22Rv1 (cell line): ENCODE measurements at regions not wholly inside any gene's neighbourhood (a gene's known extent, or its start where the extent isn't known, plus 50 kb on each side); places are given as distances from the start of the nearest gene placed in this dataset.

ENCODE experiments used
- H3K27ac ChIP-seq: fragments of 450-650 bp; 2 replicates; pipeline ENCODE4 v1.5.1; 2017
- CTCF ChIP-seq: fragments of 450-650 bp; IDR thresholded peaks from 2 replicates; pipeline ENCODE4 v1.5.1; 2017; ENCODE audit warnings: mild to moderate bottlenecking
- ZFX ChIP-seq: fragments of 450-650 bp; IDR thresholded peaks from 2 replicates; pipeline ENCODE4 v1.6.1; 2017; ENCODE audit warnings: antibody characterized with exemption, borderline replicate concordance

GRCh38 chr18:54080858-54081257 lies 143.6 kb downstream of the MBD2 start:
- H3K27ac ChIP-seq: no peak overlapping the region
- TF ChIP-seq CTCF: no peak
- no peak for TF ChIP-seq ZFX

DNA sequence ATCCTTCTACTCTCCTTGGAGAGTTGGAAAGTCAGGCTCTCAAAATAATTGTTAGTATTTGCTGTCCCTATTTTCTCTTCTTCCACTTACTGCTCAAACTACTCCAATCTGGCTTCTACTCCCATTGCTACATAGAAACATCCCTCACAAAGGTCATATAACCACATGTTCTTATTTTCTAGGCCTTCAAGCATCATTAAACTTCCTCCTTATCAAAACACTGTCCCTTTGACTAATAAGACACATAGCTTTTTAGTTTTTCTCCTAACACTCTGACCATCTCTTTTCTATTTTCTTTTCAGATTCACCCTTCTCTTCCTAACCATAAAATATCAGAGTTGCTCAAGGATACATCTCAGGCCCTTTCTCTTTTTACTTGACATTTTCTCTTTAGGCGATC lies 148.3 kb downstream of the MBD2 start:
- no peak overlapping the region for H3K27ac ChIP-seq
- TF ChIP-seq ZFX (no peak), CTCF (no peak)

- no peak overlapping the region for H3K27ac ChIP-seq
- TF ChIP-seq ZFX: no peak
- TF ChIP-seq CTCF: no peak
Measured at GRCh38 chr18:54075689-54076088, 148.8 kb downstream of the MBD2 start.

GRCh38 chr18:54069729-54070128 lies 154.7 kb downstream of the MBD2 start:
- H3K27ac ChIP-seq: no peak overlapping the region
- TF ChIP-seq CTCF: no peak
- TF ChIP-seq ZFX: no peak

DNA sequence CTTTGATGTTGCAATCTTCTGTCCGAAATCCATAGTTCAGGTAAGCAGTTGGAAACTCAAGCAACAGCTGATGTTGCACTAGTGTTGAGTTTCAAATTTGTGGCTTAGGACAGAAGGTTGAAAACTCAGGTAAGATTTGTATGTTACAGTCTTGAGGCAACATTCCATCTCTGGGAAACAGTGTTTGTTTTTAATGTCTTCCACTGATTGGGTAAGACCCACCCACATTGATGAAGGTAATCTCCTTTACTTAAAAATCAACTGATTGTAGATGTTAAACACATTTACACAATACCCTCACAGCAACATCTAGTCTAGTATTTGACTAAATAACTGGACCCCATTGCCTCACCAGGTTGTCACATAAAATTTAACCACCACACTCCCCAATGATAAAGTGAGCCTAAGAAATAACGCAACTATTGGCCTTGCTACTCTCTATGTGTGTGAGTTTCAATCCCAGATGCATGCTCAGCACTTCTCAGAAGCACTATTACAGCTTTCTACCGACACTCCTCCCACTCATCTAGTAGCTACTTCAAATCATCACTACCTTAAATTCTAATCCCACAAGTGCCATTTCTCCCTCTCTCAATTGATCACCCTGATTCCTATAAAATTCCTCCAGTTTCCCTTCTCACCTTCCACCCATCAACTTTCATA lies 164.0 kb downstream of the MBD2 start:
- no peak for TF ChIP-seq CTCF
- TF ChIP-seq ZFX: no peak
- H3K27ac ChIP-seq: no peak overlapping the region

GRCh38 chr18:54052732-54053429 lies 171.6 kb downstream of the MBD2 start:
- no peak overlapping the region for H3K27ac ChIP-seq
- TF ChIP-seq ZFX (no peak), CTCF (no peak)

DNA sequence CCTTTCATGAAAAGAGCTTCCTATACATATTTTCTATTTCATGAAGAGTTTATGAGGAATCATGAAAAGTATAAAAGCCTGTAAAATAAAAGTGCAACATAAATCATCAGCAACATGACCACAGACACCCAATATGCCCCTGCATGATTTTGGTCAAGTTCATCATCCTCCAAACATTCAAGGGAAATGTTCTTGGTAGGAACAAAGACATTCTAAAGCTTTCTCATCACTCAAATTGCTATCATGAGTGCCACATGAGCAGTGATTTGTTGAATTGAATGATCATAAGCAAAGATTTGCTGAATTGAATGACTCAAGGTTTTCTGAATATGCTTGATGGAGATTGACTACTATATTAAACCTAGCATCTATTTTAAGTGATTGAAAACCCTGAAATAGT lies 172.2 kb downstream of the MBD2 start:
- no peak for TF ChIP-seq CTCF
- TF ChIP-seq ZFX: no peak
- H3K27ac ChIP-seq: no peak overlapping the region
